ENCODE measurements at regions not wholly inside any gene's neighbourhood (a gene's known extent, or its start where the extent isn't known, plus 50 kb on each side); places are given as distances from the start of the nearest gene placed in this dataset.

DNA sequence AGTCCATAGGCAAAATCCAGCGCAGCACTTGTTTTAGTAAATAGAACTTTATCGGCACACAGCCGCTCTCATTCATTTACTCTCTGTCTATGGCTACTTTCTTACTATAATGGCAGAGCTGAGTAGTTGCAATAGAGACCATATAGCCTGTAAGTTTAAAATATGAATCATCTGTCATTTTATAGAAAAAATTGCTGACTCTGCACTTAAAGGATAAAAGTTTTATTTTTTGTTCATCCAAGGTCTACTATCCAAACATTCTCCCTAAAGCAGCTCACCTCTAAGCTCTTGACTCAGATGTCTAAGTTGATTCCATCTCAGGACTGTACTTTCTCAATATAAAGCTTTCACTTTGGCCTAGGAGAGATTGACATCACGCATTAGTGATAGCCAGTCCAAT, 825.7 kb downstream of the OLFM4 start:
- DNase-seq (ENCODE audit: low spot score), result no peak

- DNase-seq (ENCODE audit: low spot score), result no peak
Observed at GRCh38 chr13:53856573-53857195, 828.1 kb downstream of the OLFM4 start.

GRCh38 chr13:53863520-53863919, 834.9 kb downstream of the OLFM4 start:
- no peak for DNase-seq (ENCODE audit: low spot score)

DNA sequence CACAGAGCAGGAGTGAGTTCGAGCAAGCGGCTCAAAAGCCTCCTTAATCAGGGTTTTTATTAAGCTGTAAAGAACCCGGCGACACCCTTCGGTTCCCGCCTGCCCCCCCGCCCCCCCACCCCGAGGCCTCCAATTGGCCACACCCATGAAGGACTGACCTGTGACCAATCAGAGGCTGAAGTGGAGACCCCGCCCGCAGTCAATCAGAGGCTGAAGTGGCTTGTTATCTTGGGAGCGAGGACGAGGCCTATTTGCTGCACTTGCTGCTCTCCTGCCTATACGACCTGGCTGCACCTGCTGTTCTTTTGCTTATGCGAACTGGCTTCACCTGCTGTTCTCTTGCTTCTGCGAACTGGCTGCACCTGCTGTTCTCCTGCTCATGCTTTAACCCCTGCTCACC, 844.9 kb downstream of the OLFM4 start:
- DNase-seq (ENCODE audit: low spot score), result no peak

GRCh38 chr13:53878861-53879260, 850.2 kb downstream of the OLFM4 start:
- DNase-seq (ENCODE audit: low spot score), result no peak

DNA sequence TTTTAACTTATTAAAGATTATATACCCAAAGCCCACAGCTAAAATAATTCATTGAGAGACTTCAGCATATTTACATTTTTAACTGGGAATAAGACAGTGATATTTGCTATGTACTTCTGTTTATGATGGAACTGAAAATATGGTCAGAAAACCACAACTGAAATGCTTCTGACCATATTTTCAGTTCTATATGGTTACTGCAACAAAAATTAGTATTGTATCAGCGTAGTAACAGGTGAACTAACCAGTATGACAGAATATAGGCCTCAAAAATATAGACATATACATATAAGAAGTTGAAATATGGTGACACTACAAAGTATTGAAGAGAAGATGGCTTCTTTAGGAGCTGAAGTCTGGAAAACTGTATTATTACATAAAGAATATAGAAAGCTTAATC, 857.4 kb downstream of the OLFM4 start:
- no peak for DNase-seq (ENCODE audit: low spot score)

- no peak for DNase-seq (ENCODE audit: low spot score)
Observed at GRCh38 chr13:53890696-53891095, 862.1 kb downstream of the OLFM4 start.

DNA sequence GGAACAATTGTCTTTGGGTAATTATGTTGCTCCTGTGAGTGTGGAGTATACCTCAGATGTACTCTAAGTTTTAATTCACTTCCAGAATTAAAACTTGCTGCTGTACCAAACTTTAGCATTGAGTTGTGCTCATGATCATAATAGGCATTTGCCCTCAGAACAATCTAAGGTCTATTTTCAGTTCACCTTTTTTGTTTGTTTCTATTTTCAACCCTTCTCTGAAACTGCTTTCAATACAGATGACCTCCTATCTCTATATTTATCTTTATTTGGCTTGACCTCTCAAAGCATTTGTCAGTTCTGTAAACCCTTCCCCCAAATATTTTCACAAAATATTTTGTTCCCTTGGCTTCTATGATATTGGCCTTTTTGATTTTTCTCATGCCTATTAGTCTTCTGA, 873.0 kb downstream of the OLFM4 start:
- no peak for DNase-seq (ENCODE audit: low spot score)

- no peak for DNase-seq (ENCODE audit: low spot score)
Observed at GRCh38 chr13:53907891-53908290, 879.3 kb downstream of the OLFM4 start.

GRCh38 chr13:53920916-53921315, 892.3 kb downstream of the OLFM4 start:
- no peak for DNase-seq (ENCODE audit: low spot score)

- no peak for DNase-seq (ENCODE audit: low spot score)
Observed at GRCh38 chr13:53921473-53921872, 892.9 kb downstream of the OLFM4 start.

GRCh38 chr13:53941588-53942190, 913.1 kb downstream of the OLFM4 start:
- DNase-seq (ENCODE audit: low spot score), result no peak

DNA sequence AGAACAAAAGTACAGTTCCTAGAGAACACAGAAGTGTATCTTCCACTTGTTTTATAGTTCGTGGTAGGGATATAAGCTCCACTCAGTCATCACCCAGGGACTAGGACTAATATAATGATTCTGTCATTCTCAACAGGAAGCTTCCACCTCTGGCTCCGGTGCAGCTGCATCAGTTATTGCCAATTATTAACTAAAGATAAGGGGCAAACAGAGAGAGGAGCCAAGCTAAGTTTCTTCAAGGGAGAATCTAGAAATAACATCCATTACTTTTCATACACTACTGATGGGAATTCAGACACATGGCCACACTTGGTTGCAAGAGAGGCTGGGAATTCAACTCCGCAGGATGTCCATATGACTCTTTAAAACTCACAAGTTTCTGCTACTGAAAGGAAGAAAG, 917.9 kb downstream of the OLFM4 start:
- no peak for DNase-seq (ENCODE audit: low spot score)

GRCh38 chr13:53953183-53953582, 924.6 kb downstream of the OLFM4 start:
- no peak for DNase-seq (ENCODE audit: low spot score)
